ENCODE measurements at regions not wholly inside any gene's neighbourhood (a gene's known extent, or its start where the extent isn't known, plus 50 kb on each side); places are given as distances from the start of the nearest gene placed in this dataset.

DNA sequence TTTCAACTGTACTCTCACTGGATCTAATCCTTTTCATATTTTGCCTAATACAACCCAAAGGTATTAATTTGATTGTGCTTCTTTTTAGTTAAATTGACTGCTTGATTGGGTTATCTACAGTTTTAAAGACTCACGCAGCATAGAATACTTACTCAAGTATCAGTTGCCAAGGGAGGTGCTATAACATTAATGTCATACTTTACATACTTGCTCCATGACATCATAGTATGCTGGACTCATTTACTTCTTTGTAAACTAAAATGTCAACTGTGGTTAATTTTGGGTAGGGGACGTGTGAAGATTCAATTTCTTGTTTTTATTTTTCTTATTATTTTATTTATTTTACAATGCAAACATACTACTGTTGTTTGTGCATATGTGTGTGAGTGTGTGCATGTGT is 716.2 kb upstream of the VRK2 start:
- in situ Hi-C loops (cut with HindIII; ENCODE audit: low pct_ligation_motif_present, low sequenced_read_pairs) = no loop called here
- no peak overlapping the region for H3K4me3 ChIP-seq (ENCODE audit: low read depth, low read length)
- no peak for DNase-seq
- no peaks in the 10 kb centered on the region for H3K36me3 ChIP-seq (replicated peaks)
- no peak overlapping the region for H3K27ac ChIP-seq
- TF ChIP-seq, protein P1, sequence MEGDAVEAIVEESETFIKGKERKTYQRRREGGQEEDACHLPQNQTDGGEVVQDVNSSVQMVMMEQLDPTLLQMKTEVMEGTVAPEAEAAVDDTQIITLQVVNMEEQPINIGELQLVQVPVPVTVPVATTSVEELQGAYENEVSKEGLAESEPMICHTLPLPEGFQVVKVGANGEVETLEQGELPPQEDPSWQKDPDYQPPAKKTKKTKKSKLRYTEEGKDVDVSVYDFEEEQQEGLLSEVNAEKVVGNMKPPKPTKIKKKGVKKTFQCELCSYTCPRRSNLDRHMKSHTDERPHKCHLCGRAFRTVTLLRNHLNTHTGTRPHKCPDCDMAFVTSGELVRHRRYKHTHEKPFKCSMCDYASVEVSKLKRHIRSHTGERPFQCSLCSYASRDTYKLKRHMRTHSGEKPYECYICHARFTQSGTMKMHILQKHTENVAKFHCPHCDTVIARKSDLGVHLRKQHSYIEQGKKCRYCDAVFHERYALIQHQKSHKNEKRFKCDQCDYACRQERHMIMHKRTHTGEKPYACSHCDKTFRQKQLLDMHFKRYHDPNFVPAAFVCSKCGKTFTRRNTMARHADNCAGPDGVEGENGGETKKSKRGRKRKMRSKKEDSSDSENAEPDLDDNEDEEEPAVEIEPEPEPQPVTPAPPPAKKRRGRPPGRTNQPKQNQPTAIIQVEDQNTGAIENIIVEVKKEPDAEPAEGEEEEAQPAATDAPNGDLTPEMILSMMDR (IDR thresholded peaks at IDR 0.05; ENCODE audit: low read depth, low read length, missing control alignments) = no peak
- H3K27me3 ChIP-seq (replicated peaks) = no peaks in the 10 kb centered on the region

DNA sequence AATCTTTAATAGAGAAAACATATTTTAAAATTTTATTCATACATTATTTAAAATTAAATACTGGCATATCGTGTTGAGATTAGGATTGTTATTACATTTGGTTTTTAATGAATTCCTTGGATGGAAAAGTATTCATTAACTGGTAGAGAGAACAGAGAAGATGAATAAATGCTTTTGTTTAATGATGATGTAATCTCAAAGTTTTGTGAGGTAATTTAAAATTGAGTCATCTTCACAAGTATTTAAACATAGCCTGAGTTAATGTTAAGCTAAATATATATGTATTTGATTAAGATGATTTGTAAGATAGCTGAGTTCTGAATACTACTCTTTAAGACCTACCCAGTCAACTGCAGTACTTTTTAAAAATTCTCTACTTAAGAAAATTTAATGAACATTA is 713.4 kb upstream of the VRK2 start:
- in situ Hi-C loops (cut with HindIII; ENCODE audit: low pct_ligation_motif_present, low sequenced_read_pairs) = no loop called here
- TF ChIP-seq, protein P1 (IDR thresholded peaks at IDR 0.05; ENCODE audit: low read depth, low read length, missing control alignments) = no peak
- H3K27me3 ChIP-seq (replicated peaks) = no peaks in the 10 kb centered on the region
- no peaks in the 10 kb centered on the region for H3K36me3 ChIP-seq (replicated peaks)
- no peak overlapping the region for H3K4me3 ChIP-seq (ENCODE audit: low read depth, low read length)
- DNase-seq = no peak
- no peak overlapping the region for H3K27ac ChIP-seq

DNA sequence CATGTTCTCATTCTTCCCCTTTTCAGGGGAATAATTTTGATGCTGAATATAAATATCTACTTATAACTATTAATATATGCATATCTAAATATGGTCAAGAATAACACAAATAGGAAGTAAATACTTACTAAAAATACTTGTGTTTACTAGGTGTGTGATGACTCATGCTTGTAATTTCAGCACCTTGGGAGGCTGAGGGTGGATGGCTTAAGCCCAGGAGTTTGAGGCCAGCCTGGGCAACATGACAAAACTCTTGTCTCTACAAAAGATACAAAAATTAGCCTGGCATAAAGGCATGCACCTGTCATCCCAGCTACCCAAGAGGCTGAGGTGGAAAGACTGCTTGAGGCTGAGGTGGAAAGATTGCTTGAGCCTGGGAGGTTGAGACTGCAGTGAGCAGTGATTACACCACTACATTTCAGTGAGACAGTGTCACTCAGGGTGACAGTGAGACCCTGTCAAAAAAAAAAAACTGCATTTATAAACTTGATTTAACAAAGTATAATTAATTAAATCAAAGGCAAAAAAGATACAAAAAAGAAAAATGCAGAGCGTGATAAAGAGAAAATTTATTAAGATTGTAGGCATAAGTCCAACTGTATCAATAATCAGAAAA is 703.1 kb upstream of the VRK2 start:
- H3K27me3 ChIP-seq (replicated peaks) = no peaks in the 10 kb centered on the region
- DNase-seq = no peak
- in situ Hi-C loops (cut with HindIII; ENCODE audit: low pct_ligation_motif_present, low sequenced_read_pairs) = no loop called here
- no peak overlapping the region for H3K4me3 ChIP-seq (ENCODE audit: low read depth, low read length)
- no peak overlapping the region for H3K27ac ChIP-seq
- H3K36me3 ChIP-seq (replicated peaks) = no peaks in the 10 kb centered on the region
- TF ChIP-seq, protein P1 (IDR thresholded peaks at IDR 0.05; ENCODE audit: low read depth, low read length, missing control alignments) = no peak

DNA sequence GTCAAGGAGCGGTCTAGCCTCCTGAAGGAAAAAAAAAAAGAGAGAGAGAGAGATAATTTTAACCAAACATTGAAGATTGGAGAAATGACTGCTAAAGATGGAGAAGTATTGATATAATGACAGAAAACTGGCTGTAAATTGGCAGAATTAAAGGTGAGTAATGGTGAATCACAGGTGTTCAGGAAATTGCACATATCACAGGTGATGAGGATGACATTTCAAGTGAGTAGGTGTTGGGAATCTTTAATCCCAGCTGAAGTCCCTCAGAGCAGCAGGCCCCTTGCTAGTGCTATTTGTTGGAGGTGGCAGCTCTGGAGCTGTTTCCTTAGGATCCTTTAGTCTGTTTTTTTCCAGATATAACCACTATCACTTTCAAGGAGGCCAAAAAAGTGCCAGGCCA is 678.4 kb upstream of the VRK2 start:
- H3K27me3 ChIP-seq (replicated peaks) = no peaks in the 10 kb centered on the region
- in situ Hi-C loops (cut with HindIII; ENCODE audit: low pct_ligation_motif_present, low sequenced_read_pairs) = no loop called here
- no peak overlapping the region for H3K4me3 ChIP-seq (ENCODE audit: low read depth, low read length)
- no peaks in the 10 kb centered on the region for H3K36me3 ChIP-seq (replicated peaks)
- TF ChIP-seq, protein P1 (IDR thresholded peaks at IDR 0.05; ENCODE audit: low read depth, low read length, missing control alignments) = no peak
- no peak for DNase-seq
- H3K27ac ChIP-seq = no peak overlapping the region

DNA sequence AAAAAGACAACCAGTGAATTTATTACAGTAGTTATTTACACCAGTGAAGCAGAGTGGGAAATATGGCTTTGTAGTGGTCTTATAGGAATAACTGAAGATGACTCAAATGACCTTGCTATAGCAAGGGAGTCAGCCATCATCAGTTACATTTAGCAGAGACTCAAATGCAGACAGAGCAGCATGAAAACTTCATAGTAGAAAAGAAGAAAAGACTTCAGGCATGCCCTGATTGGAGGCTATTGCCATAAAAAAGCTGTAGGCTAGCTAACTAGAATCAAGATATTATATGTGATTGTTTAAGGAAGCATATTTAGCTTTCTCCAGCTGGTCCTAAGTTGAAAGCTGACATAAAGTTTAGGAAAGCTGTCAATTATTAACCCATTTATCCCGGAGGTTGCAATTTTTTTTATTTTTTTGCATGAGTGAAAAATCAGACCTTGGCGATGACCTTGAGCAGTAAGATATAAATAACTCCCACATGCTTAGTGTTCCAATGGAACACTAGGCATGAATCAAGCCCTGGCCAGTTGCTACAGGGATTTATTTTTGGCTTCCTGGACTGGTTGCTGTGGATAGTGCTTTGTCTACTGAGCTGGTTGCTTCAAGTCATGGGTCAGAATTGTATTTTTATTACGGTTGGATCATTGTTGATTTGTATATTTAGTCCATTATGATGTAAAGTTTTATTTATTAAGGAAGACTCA is 675.6 kb upstream of the VRK2 start:
- H3K4me3 ChIP-seq (ENCODE audit: low read depth, low read length) = no peak overlapping the region
- TF ChIP-seq, protein P1 (IDR thresholded peaks at IDR 0.05; ENCODE audit: low read depth, low read length, missing control alignments) = no peak
- H3K27ac ChIP-seq = no peak overlapping the region
- H3K27me3 ChIP-seq (replicated peaks) = no peaks in the 10 kb centered on the region
- H3K36me3 ChIP-seq (replicated peaks) = no peaks in the 10 kb centered on the region
- peak; percentile 25 for DNase-seq
- in situ Hi-C loops (cut with HindIII; ENCODE audit: low pct_ligation_motif_present, low sequenced_read_pairs) = no loop called here
